ENCODE measurements at regions not wholly inside any gene's neighbourhood (a gene's known extent, or its start where the extent isn't known, plus 50 kb on each side); places are given as distances from the start of the nearest gene placed in this dataset.
"Not testable (repeated sequence)": the region's sequence is repeated elsewhere in the genome, so short reads cannot be mapped to it uniquely, and the experiment has no call there.

DNA sequence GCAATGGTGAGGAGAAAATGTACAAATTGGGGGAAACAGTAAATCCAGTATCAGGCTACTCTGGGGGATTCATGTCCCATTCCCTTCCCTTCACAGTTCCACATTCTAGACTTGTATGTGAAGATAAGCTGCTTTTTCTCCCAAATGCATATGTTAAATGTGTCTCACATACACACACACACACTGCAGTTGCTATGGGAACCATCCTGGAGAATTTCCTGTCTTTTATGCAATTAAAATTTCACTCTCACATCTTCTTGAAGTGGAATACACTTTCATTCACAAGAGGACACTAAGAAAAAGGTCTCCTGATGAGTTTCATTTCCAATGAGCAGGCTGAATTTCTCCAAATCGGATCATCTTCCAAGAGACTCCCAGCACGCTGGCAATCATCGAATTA lies 366.0 kb downstream of the LRATD1 start:
- TF ChIP-seq, protein P1, sequence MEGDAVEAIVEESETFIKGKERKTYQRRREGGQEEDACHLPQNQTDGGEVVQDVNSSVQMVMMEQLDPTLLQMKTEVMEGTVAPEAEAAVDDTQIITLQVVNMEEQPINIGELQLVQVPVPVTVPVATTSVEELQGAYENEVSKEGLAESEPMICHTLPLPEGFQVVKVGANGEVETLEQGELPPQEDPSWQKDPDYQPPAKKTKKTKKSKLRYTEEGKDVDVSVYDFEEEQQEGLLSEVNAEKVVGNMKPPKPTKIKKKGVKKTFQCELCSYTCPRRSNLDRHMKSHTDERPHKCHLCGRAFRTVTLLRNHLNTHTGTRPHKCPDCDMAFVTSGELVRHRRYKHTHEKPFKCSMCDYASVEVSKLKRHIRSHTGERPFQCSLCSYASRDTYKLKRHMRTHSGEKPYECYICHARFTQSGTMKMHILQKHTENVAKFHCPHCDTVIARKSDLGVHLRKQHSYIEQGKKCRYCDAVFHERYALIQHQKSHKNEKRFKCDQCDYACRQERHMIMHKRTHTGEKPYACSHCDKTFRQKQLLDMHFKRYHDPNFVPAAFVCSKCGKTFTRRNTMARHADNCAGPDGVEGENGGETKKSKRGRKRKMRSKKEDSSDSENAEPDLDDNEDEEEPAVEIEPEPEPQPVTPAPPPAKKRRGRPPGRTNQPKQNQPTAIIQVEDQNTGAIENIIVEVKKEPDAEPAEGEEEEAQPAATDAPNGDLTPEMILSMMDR (IDR thresholded peaks at IDR 0.05; ENCODE audit: control extremely low read depth, extremely low read depth, low read depth, missing control alignments): no peak
- ChIA-PET CTCF (no interaction called here), POLR2A (no interaction called here)
- no peak for DNase-seq (ENCODE audit: extremely low spot score)

GRCh38 chr2:14999114-14999661 lies 366.7 kb downstream of the LRATD1 start:
- TF ChIP-seq, protein P1 (IDR thresholded peaks at IDR 0.05; ENCODE audit: control extremely low read depth, extremely low read depth, low read depth, missing control alignments): no peak
- CTCF ChIA-PET: no interaction called here
- POLR2A ChIA-PET: no interaction called here
- DNase-seq (ENCODE audit: extremely low spot score): no peak

GRCh38 chr2:15002519-15002918 lies 370.0 kb downstream of the LRATD1 start:
- CTCF ChIA-PET: interaction anchor here (1.6 kb wide), 1 partner anchor 11 kb away, joined by 4 read pairs; no protein-coding TSS in a partner anchor
- DNase-seq (ENCODE audit: extremely low spot score); POLR2A ChIA-PET: not testable (repeated sequence)

GRCh38 chr2:15006667-15007066 lies 374.1 kb downstream of the LRATD1 start:
- TF ChIP-seq, protein P1 (IDR thresholded peaks at IDR 0.05; ENCODE audit: control extremely low read depth, extremely low read depth, low read depth, missing control alignments): no peak
- DNase-seq (ENCODE audit: extremely low spot score): no peak
- ChIA-PET CTCF (interaction anchor here (1.6 kb wide), 1 partner anchor 25 kb away, joined by 5 read pairs; no protein-coding TSS in a partner anchor), POLR2A (no interaction called here)

- ChIA-PET POLR2A (no interaction called here), CTCF (no interaction called here)
- no peak for DNase-seq (ENCODE audit: extremely low spot score)
- TF ChIP-seq, protein P1 (IDR thresholded peaks at IDR 0.05; ENCODE audit: control extremely low read depth, extremely low read depth, low read depth, missing control alignments): no peak
Measured at GRCh38 chr2:15009681-15010080, 377.2 kb downstream of the LRATD1 start.

- TF ChIP-seq, protein P1 (IDR thresholded peaks at IDR 0.05; ENCODE audit: control extremely low read depth, extremely low read depth, low read depth, missing control alignments): no peak
- CTCF ChIA-PET: no interaction called here
- DNase-seq (ENCODE audit: extremely low spot score): no peak
- POLR2A ChIA-PET: no interaction called here
Measured at GRCh38 chr2:15010346-15010745, 377.8 kb downstream of the LRATD1 start.

GRCh38 chr2:15018814-15019213 lies 386.3 kb downstream of the LRATD1 start:
- TF ChIP-seq, protein P1 (IDR thresholded peaks at IDR 0.05; ENCODE audit: control extremely low read depth, extremely low read depth, low read depth, missing control alignments): no peak
- DNase-seq (ENCODE audit: extremely low spot score): no peak
- ChIA-PET CTCF (no interaction called here), POLR2A (no interaction called here)
